LNCaP clone FGC (cell line): ENCODE measurements at regions not wholly inside any gene's neighbourhood (a gene's known extent, or its start where the extent isn't known, plus 50 kb on each side); places are given as distances from the start of the nearest gene placed in this dataset.

Experiments
- DNase-seq: peaks from one replicate; pipeline ENCODE4 v3.0.0-alpha.2; 2011; ENCODE audit warnings: low read depth
- H3K4me3 ChIP-seq: 2 replicates; pipeline ENCODE4 v1.5.1; 2011; ENCODE audit warnings: mild to moderate bottlenecking, low read depth, low read length, control low read depth
- CTCF ChIP-seq: IDR thresholded peaks from 2 replicates; pipeline ENCODE4 v1.5.1; 2012; ENCODE audit warnings: mild to moderate bottlenecking; ENCODE audit not compliant: control insufficient read depth, insufficient read depth; ENCODE audit errors: extremely low read depth

GRCh38 chr12:46489951-46490388 lies 117.4 kb upstream of the SLC38A2 start:
- H3K4me3 ChIP-seq: no peak overlapping the region
- no peak for DNase-seq
- TF ChIP-seq CTCF: no peak

DNA sequence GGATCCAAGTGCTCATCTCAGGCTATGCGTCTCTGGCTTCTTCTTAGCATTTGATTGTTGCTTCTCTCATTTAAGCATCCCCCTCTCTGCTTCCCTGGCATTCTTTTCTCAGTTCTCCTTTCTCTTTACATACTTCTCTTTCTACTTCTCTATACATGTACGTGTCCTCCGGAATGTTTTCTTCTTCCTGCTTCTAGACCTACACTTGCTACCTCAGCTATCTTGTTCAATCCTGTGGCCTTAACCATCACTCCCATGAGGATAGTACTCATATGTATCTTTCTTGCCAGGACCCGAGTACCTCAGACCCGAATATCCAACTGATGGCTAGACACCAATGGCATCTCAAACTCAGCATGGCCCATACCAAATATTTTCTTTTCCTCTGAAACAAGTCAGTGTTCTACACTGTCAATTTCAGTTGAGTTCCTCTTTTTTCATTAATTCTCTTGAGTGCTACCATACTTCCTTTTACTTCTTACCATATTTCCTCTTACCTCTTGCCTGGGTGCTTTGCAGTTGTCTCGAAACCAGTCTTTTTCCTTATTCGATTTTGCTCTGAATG lies 115.1 kb upstream of the SLC38A2 start:
- DNase-seq: no peak
- no peak for TF ChIP-seq CTCF
- no peak overlapping the region for H3K4me3 ChIP-seq

DNA sequence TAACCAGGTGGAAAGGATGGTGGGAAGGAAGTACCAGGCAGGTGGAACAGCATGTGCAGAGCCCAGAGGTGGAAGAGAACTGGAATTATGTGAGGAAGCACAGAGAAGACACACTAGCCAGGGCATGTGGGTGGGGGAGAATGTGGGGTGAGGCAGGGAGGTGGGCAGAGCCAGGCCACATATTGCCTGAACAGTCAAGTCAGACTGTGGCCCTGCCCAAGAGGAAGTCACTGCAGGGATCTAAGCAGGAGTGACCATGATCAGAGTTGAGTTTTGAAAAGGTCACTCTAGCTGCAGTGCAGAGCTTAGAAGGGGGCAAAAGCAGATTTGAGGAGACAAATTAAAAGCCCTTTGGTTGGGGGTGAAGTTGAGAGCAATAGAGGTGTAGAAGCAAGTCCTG lies 114.0 kb upstream of the SLC38A2 start:
- no peak for TF ChIP-seq CTCF
- no peak for DNase-seq
- H3K4me3 ChIP-seq: no peak overlapping the region

DNA sequence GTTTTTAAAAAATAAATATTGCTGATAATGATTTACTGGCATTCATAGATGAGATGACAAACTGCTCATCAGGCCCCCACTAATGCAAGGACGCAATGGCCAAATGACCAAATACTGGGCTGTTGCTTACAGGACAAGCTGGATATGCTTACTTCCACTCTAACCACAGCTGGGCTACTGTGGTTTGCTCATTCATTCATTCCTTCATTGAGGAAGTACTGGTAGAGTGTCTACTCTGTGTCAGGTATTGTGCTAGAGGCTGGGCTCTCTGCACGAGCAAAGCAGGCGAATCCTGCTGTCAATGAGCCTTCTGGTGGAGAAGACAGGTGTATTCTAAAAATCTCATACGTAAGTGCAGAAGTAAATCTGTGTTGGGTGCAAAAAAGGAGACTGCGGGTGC lies 113.3 kb upstream of the SLC38A2 start:
- no peak for DNase-seq
- no peak for TF ChIP-seq CTCF
- H3K4me3 ChIP-seq: no peak overlapping the region

GRCh38 chr12:46484396-46485061 lies 112.0 kb upstream of the SLC38A2 start:
- no peak overlapping the region for H3K4me3 ChIP-seq
- no peak for DNase-seq
- TF ChIP-seq CTCF: no peak

DNA sequence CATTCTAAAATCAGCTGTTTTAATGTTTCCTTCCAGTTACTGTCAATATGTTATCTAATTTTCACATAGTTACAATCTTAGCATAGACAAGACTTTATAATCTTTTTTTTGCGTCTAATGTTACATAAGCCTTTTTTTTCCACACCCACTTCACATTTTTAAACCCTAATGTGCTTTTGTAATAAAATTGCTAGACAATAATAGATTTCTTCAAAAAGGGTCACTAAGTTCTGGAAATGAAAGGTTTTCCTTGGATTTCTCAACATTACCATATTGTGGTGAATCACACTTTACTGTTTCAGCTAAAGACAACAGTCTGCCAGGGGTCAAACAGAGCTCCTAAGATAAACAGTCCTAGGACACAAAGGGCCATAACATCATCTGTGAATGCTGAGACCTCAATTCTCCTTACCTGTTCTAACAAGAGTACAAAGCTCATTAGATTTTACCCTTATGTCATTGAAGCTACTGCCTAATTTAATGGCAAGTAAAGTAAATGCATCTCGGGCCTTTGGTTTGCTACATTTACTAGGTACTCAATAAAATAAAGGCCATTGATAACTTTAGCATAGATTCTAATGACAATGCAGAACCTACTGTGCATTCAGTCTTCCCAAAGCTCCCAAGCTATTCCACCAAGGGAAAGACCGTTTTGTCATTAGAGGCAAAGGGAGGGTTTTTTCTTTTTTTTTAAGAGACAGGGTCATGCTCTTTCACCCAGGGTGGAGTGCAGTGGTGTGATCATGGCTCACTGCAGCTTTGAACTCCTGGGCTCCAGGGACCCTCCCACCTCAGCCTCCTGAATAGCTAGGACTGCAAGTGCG lies 111.2 kb upstream of the SLC38A2 start:
- TF ChIP-seq CTCF: no peak
- no peak overlapping the region for H3K4me3 ChIP-seq
- no peak for DNase-seq

DNA sequence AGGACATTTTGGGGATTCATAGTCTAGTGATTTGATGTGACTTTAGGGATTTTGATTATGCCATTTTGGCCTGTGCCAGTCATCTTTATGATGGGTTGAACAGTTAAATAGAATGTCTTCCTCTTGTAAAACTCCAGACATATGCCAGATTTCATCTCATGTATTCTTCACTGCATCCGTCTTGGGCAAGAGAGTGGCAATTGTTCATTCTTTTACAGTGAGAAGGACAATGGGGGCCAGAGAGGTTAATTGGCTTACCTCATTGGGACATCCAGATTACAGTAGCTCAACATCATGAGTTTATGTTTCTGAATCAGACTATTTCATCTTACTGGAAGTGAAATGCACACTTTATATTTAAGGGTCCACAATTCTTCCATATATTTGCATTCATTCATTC lies 108.2 kb upstream of the SLC38A2 start:
- no peak for DNase-seq
- no peak for TF ChIP-seq CTCF
- no peak overlapping the region for H3K4me3 ChIP-seq
